AG10803 (cell line): ENCODE measurements at regions not wholly inside any gene's neighbourhood (a gene's known extent, or its start where the extent isn't known, plus 50 kb on each side); places are given as distances from the start of the nearest gene placed in this dataset.

Source experiments
- DNase-seq: peaks from one replicate; pipeline ENCODE4 v3.0.0; 2010; ENCODE audit warnings: low read depth
- H3K4me3 ChIP-seq: 2 replicates; pipeline ENCODE4 v1.5.1; 2011; ENCODE audit warnings: mild to moderate bottlenecking, low read length, control low read depth
- TF ChIP-seq, protein P1 (sequence below): conservative IDR thresholded peaks from 2 replicates; pipeline ENCODE4 v1.5.1; 2011; ENCODE audit warnings: mild to moderate bottlenecking, low read length, control low read depth, inconsistent platforms

DNA sequence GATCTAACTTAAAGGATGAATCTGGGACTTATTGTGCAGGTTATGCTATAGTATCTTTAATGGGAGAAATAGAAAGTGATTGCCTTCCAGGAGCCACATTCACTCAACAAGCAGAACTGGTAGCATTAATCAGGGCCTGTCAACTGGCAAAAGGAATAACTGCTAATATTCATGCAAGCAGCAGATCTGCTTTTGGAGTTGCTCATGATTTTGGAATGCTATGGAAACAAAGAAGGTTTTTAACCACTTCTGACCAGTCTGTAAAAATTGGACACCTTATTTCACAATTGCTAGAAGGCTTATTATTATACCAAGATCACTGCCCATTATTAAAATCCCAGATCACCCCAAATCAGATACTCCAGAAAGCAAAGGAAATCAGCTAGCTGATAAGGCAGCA is 200.4 kb downstream of the MREG start:
- peak; percentile 78 for DNase-seq
- TF ChIP-seq, protein P1, sequence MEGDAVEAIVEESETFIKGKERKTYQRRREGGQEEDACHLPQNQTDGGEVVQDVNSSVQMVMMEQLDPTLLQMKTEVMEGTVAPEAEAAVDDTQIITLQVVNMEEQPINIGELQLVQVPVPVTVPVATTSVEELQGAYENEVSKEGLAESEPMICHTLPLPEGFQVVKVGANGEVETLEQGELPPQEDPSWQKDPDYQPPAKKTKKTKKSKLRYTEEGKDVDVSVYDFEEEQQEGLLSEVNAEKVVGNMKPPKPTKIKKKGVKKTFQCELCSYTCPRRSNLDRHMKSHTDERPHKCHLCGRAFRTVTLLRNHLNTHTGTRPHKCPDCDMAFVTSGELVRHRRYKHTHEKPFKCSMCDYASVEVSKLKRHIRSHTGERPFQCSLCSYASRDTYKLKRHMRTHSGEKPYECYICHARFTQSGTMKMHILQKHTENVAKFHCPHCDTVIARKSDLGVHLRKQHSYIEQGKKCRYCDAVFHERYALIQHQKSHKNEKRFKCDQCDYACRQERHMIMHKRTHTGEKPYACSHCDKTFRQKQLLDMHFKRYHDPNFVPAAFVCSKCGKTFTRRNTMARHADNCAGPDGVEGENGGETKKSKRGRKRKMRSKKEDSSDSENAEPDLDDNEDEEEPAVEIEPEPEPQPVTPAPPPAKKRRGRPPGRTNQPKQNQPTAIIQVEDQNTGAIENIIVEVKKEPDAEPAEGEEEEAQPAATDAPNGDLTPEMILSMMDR, result no peak

DNA sequence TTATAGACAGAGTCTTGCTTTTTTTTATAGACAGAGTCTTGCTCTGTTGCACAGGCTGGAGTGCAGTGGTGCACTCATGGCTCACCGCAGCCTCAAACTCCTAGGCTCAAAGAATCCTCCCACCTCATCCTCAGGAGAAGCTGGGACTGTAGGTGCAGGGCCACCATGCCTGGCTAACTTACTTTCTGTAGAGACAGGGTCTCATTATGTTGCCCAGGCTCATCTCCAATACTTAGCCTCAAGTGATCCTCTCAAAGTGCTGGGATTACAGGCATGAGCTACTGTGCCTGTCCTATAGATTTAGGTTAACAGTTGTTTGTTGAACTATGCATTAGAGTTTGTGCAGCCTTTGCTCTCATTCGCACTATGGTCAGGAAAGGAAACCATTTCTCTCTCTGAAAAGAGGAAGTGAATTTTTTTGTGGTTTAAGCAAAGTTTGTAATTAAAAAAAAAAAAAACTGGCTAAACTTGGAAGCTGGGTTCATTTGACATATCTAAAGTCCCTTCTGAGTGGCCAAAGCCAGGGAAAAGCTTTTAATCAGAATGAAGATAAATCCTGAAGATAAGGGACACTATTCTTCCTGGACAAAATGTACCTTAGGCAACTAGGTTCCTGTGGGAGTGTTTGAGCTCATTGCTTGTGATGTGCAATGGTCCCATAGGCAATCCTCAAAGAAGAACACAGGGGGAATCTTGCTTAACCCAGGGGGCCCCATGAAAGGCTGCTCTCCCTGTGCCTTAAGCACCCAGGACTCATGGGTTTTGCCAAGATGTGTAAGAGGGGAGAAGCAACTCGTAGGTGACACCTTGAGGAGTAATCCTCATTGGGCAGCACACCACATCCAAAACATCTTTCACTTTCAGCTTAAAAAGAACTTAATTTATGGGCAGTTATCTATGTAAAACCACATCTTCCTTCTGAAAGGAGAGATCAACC is 201.7 kb downstream of the MREG start:
- TF ChIP-seq, protein P1, result no peak
- DNase-seq, result no peak
- H3K4me3 ChIP-seq, result no peak overlapping the region

More for the DNA sequence above, 200.4 kb downstream of the MREG start:
- H3K4me3 ChIP-seq, result no peak overlapping the region

DNA sequence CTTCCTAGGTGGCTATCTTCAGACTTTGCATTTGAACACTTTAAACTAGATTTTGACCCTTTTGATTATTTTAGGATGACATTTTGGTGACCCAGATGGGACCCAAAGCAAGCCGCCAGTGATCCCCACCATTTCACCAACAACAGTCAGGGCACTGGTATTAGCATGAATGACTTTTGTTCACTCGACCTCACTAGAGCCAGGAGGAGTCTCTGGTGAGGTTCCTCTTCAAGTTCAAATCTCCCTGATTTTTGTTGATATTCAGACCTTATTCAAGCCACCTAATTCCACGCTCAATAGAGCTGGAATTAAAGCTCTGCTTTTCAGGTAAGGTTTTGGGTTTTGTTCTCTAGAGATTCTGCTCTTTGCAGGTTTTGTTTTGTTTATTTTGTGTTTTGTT is 202.3 kb downstream of the MREG start:
- TF ChIP-seq, protein P1, result no peak
- H3K4me3 ChIP-seq, result no peak overlapping the region
- DNase-seq, result no peak

DNA sequence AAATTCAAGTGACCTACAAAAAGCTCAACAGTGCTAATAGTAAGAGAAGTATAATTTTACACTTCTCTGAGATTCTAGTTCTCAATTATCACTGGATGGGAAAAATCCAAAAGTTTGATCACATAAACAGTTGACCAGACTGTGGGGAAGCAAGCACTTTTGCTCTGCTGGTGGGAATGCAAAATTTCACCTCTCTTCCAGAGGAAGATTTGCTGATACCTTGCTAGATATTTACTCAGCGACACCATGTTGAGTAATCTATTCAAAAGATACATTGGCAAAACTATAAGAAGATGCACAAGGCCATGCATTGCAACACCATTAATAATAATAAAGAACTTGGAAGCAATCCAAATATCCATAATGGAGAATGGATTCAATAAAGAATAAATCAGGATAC is 204.4 kb downstream of the MREG start:
- H3K4me3 ChIP-seq, result no peak overlapping the region
- TF ChIP-seq, protein P1, result peak; percentile 33; the same call in 1 of the 2 replicates
- DNase-seq, result no peak

DNA sequence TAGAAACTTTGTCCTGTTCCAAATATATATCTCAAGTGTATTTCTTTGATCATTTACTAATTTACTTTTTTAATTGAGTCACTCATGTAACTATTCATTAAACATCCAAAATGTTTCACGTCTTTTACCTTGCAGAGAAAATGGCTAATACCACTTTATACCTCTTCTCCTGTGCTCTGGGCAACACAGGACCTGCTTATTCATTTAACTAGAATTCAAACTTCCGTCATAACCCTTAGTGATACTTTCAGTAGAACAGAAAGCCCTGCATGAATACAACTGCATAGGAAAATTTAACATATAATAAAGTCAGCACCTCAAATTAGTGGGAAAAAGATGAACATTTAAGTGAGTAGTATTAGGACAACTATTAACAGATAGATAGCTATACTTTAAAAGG is 205.2 kb downstream of the MREG start:
- no peak for DNase-seq
- H3K4me3 ChIP-seq, result no peak overlapping the region
- TF ChIP-seq, protein P1, result no peak

DNA sequence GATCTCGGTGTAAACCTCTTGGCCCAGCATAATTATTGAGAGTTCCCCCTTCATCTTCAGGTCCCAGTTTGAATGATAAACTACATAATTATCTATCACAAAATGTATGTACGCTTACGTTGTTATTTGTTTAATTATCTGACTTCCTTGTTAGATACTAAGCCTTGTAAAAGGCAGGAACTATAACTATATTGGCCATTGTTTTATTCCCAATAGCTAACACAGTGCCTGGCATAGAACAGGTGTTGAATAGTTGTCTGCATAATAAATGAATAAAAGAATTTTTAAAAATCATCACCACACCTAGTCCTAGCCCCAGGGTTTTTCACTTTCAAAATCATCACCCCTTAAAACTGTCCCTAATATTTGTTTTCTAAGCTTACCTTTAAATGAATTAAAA is 207.9 kb downstream of the MREG start:
- no peak for DNase-seq
- no peak overlapping the region for H3K4me3 ChIP-seq
- TF ChIP-seq, protein P1, result no peak

DNA sequence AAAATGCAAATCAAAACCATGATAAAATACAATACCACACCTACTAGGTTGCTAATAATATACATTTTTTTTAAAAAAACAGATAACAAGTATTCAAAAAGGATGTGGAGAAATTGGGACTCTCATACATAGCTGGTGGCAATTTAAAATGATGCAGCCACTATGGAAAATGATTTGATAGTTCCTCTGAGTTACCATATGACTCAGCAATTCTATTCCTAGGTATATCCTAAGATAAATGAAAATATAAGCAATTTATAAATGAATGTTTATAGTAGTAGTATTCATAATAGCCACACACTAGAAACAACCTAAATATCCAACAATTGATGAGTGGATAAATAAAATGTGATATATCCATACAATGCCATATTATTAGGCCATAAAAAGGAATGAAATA is 210.2 kb downstream of the MREG start:
- no peak overlapping the region for H3K4me3 ChIP-seq
- TF ChIP-seq, protein P1, result no peak
- no peak for DNase-seq
